ENCODE measurements at regions not wholly inside any gene's neighbourhood (a gene's known extent, or its start where the extent isn't known, plus 50 kb on each side); places are given as distances from the start of the nearest gene placed in this dataset.

DNA sequence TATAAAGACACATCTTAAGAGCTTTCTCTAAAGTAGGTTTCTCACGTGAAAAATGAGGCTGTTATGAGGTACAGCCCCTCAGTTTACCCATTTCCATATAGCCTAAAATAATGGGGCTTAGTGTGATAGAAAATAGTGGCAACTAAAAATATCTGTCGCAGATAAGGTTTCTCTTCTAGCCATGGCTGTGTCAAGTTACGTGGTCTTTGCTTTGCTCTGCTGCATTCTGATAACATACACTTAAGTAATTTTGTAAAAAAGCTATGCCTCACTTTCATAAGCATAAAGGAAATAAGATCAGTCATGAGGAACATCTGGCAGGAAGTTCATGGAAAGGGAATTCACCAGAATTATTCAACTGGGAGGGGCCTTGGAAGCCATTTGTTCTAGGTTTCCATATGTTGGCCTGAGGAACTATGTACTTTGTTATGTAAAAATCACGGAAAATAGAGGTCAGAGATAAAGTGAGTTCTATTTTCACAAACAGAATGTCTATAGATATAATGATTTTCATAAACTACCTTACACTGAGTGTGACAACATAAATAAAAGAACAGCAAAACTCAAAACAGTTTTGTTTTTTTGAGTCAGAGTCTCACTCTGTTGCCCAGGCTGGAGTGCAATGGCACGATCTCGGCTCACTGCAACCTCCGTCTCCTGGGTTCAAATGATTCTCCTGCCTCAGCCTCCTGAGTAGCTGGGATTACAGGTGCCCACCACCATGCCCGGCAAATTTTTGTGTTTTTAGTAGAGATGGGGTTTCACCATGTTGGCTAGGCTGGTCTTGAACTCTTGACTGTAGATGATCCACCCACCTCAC, 195.6 kb upstream of the KRR1 start:
- TF ChIP-seq CTCF (conservative IDR thresholded peaks at IDR 0.05; ENCODE audit: low read length) (no peak), EZH2phosphoT487 (IDR thresholded peaks at IDR 0.05; ENCODE audit: borderline replicate concordance) (no peak)

Data from Loucy (cell line).